Fibroblast of skin of left biceps (primary cell): ENCODE measurements at regions not wholly inside any gene's neighbourhood (a gene's known extent, or its start where the extent isn't known, plus 50 kb on each side); places are given as distances from the start of the nearest gene placed in this dataset.
A peak's percentile ranks its signal among the peaks of the same experiment; 100 is the strongest.

Experiments used
- DNase-seq, 2 experiments: peaks; one replicate each; pipeline ENCODE4 v3.0.0-alpha.2; 2013; ENCODE audit warnings: low read depth in 2 of 2

GRCh38 chr11:70501051-70501901 is 102.9 kb downstream of the CTTN start:
- no peak for DNase-seq

GRCh38 chr11:70501933-70502540 is 103.7 kb downstream of the CTTN start:
- DNase-seq: no peak

DNA sequence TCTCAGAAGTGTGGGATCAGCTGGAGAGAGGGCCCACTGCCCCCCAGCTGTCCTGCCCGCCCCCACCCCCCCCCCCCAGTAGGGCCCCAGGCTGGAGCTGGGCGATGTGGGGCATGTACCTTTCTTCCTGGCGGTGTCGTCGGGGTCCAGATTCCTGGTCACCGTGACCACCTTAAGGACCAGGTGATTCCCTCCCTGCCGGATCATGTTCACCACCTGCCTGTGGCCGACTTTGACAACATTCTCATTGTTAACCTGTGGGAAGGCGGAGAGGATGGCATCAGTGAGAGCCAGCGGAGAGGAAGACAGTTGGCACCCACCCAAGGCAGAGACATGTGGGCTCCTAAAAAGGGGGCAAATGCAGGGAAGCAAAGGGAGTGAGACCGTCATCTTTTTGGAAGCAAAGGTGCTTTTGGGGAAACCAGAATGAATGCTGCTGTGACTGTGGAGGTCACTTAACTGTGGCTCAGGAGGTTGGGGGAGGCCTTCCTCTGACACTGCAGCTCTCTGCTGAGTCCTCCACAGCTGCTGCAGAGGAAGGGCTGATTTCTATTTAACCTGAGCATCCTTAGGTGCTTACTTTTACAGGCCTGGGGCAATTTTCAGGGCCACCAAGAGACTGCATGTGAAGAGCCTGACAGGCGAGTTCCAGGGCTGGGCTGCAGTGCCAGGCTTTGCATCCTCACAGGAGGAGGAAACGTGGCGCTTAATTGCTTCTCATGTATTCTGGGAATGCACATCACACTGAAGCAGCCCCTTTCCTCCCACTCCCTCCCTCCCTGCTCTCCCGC is 104.5 kb downstream of the CTTN start:
- DNase-seq: no peak

- DNase-seq: no peak
Measured at GRCh38 chr11:70503468-70504221, 105.3 kb downstream of the CTTN start.

DNA sequence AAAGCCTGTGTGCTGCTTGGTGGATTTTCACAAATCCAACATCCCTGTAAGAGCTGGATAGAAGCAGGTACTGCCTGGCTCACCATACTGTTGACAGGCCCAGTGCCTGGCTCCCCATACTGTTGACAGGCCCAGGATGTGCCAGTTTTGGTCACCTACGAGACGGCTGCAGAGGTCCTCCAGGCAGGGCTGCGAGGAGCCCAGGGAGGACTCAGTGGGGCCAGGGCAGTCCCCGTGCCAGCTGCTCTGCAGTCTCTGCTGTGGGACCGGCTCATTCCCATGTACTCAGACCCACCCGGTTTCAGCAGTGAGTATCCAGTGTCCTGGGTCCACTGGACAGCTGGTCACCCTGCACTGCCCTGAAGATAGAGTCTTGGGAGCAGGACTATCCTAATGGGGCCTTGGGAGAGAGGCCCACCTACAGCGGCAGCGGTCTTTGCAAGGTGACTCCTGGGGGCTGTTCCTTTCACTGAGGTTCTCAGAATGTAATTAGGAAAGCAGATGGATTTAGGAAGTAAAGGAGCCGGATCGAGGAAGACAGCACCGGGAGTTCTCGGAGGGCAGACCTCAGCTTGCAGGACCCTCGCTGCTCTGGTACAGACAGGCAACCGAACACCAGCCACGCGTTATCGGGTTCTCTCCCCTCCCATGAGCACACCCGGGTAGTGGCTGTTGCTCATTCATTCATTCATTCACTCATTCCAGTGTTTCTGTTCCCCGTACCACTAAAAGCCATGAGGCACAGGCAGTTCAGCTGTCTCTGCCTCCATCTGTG is 106.1 kb downstream of the CTTN start:
- DNase-seq: no peak

DNA sequence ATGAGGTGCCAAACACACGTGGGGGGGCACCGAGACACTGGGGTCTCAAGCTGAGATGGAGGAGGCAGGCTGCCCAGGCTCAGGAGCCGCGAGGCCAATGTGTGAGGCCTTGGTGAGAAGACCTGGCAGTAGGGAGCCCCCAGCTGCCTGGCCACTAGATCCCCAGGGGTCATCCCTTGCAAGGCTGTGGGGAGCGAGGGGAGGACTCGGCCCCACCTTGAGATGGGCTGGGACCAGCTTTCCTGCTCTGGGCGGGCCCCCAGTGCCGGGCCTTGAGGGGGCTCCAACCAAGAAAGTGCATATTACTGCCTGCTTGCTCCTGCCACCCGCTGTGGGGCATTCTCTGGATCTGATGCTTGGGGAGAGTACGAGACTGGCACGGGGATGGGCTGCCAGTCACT is 107.0 kb downstream of the CTTN start:
- DNase-seq: no peak

DNA sequence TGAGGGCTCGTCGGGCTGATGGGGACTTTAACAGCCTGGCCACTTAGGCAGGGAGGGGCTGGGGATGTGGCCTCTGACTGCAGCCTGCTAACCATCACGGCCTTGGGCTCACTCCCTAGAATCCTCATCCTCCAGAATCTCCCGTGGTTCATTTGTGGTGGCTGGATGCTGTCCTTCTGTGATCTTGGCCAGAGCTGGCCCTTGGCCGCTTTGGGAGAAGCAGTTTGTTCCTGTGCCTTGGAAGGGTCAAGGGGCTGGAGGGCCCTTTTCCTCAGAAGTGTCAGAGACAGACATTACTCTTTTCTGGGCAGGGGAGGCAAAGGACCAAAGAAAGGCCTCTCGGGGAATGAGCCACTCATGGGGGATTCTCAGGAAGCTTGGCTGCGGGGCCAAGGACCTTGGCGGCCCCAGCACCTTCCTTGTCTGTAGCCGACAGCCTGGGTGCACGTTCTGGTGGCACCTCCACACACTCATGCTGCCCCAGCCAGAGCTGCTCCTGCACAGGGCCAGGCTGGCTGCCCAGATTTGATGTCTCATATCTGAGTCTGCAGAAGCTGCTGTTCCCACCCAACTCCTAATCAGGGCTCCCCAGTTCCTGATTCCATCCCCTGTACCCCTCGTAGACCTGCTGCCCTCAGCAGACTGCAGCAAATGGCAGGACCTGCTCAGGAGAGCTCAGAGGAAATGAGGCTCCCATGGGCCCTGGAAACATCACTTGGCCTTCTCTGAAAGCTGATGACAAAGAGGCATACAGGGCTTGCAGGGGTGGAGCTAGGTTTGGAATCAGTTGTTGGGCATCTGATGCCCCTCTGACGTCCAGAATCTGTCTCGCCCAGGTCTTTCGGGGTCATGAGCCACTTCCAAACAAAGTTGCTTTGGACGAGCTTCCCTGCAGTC is 107.7 kb downstream of the CTTN start:
- no peak for DNase-seq

GRCh38 chr11:70506658-70506970 is 108.3 kb downstream of the CTTN start:
- no peak for DNase-seq

DNA sequence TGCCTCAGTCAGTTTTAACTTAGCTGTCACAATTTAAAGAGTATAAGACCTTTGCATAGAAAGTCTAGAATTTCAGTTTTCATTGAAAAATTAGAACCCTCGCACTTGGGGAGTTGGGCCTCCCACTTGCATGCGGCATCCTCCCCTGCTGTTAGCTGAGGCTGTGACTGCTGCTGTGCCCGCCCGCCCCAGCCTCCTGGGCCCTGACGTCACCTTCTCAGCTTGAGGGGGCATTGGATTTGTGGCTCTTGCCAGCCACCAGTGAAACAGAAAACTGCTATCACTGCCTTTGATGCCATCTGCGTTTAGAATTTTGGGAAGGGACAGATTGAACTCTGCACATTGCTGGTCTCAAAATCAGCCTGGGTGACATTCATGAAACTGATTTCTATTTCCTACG is 108.7 kb downstream of the CTTN start:
- no peak for DNase-seq

DNA sequence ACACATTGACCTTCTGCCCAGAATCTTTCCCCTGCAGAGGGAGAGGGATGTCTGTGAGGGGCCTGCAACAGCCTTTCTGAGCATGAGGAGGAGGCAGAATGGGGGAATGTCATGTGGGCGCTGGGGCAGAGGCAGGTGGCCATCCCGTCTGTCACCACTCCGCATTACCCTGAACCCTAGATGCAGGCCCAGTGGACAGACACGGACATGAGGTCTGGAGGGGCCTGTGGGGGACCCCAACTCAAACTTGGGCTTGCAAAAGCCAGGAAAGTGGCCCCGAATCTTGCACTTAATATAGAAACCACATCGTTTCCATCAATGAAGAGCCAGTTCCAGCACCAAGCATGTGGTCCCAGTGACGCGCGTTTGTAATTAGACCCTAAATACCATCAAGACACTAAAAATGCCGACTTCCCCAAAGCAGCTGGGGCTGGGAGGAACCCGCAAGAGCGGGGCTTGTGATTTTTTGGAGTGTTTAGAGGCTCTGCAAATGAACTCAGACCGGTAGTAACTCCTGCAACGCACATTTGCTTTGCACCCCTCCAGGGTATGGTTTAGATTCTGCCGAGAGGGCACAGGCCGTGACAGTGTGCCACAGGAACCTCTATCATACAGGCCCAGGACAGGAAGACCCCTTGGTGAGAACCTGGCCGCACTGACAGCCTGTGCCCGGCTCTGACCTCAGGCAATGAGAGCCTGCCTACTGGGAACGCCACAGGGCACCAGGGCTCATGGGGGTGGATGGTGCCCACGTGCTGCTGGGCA is 109.3 kb downstream of the CTTN start:
- DNase-seq: no peak

- no peak for DNase-seq
Measured at GRCh38 chr11:70508231-70508480, 109.8 kb downstream of the CTTN start.

DNA sequence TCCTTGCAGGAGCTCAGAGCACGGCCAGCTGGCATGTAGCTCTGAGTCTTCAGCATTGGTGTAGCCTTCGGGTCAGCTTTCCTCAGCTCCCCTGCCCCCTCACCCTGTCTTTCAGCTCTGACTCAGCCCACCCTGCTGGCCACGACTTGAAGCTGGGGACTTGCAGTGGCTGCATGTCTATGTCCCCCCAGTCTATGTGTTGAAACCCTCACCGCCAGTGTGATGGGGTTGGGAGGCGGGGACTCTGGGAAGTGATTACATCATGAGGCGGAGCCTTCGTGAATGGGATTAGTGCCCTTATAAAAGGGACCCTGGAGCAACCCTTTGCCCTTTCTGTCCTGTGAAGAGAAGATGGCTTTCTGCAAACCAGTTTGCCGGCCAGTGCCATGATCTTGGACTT is 111.1 kb downstream of the CTTN start:
- DNase-seq: no peak

DNA sequence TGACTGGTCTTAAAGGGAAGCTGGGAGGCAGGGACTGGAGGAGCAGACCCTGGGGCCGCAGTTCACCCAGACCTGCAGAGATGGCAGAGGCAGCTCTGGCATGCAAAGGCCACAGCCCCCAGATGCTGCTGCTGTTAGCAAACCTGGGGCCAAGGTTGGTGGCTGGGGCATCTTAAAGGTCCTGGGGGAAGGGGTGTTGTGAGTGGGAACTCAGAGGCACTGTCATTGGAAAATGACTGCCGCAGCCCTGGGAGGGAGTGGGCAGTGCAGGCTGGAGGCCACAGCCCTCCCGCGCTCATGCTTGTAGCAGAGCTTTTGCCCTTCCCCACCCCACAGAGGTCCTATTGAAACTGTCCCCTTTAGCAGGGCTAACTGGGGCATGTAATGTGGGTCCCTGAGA is 111.8 kb downstream of the CTTN start:
- no peak for DNase-seq

DNA sequence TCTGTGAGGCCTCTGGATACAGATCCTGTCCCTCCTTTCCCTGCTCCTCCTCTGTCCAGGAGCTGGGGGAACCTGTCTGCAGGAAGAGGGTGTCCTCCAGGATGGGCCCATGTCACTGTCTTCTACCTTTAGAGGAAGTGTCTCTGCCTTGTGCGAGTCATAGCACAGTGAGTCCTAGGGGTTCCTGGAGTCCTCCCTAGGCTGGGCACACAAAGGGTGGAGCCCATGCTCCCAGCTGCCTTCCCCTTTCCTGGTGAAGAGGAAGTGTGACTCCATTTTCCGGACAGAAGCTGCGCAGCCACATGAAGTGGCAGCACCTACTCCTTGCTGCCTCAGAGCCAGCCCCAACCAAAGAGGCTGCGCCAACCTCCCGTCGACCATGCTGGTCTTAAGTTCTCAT is 112.2 kb downstream of the CTTN start:
- no peak for DNase-seq

GRCh38 chr11:70511345-70511744 is 113.0 kb downstream of the CTTN start:
- DNase-seq: no peak

DNA sequence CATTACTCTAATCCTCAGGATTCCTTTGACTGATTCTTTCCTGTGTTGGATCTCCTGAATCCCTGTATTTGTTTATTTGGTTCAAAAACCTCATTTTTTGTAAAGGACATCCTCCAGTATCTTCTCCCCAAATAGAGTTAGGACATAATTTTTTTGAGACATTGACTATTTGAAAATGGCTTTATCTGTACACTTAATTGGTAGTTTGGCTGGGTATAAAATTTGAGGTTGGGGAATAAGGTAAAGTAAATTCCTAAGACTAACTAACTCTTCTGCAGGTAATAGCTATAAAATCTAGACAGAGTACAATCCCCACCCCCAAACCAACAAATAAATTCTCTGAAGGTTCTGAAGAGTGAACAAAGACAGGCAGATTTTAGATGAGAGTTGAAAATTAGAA is 114.4 kb downstream of the CTTN start:
- no peak for DNase-seq

GRCh38 chr11:70517203-70517602 is 118.9 kb downstream of the CTTN start:
- no peak for DNase-seq

DNA sequence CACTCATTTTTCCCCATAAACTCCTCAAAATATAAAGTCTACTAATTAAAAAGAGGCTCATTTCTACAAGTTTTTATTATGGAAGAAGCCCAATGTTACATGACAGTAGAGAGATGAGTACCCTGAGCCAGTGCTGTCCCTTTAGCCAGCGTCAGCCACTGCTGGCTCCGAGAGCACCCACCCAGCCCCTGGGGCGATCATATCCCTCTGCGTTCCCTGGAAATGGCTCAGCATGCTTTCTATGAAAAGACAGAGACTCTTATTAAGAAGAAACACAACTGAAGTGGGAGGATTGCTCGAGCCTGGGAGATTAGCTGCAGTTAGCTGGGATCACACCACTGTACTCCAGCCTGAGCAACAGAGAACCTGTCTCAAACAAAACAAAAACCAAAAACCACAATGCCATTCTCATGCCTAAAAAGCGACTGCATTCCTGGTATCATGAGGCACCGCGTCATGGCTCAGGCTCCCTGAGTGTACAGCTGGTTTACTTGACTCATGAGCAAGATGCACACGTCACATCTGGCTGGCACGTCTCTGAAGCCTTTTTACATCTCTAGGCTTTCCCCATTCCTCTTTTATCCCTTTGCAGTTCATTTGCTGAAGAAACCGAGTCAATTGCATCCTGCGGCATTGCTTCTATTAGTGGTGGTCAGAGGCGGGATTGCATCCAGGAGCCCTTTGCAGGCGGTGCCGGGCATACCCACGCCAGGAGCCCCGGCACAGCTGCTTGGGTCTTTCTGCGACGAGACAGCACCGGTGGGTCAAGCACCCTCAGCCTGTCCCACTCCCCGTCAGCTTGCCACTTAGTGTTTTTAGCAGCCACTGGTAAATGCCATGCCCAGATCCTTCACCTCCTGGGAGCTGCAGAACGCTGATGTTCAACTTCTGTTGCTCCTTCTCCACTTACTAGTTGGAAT is 119.9 kb downstream of the CTTN start:
- DNase-seq: peak in 1 of 2 experiments; percentile 2

- DNase-seq: no peak
Measured at GRCh38 chr11:70519117-70519516, 120.8 kb downstream of the CTTN start.
